Neuron (in vitro differentiated cells): ENCODE measurements at regions not wholly inside any gene's neighbourhood (a gene's known extent, or its start where the extent isn't known, plus 50 kb on each side); places are given as distances from the start of the nearest gene placed in this dataset.

Experiments
- H2AFZ ChIP-seq: one replicate; pipeline ENCODE4 v1.6.1; 2013; ENCODE audit warnings: low read depth, mild to moderate bottlenecking, inconsistent platforms, low read length, moderate library complexity
- H3K27me3 ChIP-seq: one replicate; pipeline ENCODE4 v1.6.1; 2013; ENCODE audit warnings: low read length; ENCODE audit not compliant: insufficient read depth
- H3K36me3 ChIP-seq: one replicate; pipeline ENCODE4 v1.6.1; 2013; ENCODE audit warnings: low read length; ENCODE audit not compliant: insufficient read depth
- H3K4me1 ChIP-seq: one replicate; pipeline ENCODE4 v1.6.1; 2013; ENCODE audit warnings: low read length; ENCODE audit not compliant: insufficient read depth
- H3K4me3 ChIP-seq: 2 replicates; pipeline ENCODE4 v1.5.1; 2013; ENCODE audit warnings: mild to moderate bottlenecking, low read length, moderate library complexity
- H3K9me3 ChIP-seq: one replicate; pipeline ENCODE4 v1.6.1; 2013; ENCODE audit warnings: low read length

- Histone ChIP-seq H2AFZ (no peak overlapping the region), H3K27me3 (no peaks in the 10 kb centered on the region), H3K4me1 (peaks cover 7% of the 10 kb centered on the region), H3K4me3 (no peak overlapping the region), H3K9me3 (no peaks in the 10 kb centered on the region), H3K36me3 (no peaks in the 10 kb centered on the region)
These were observed 215.6 kb upstream of the SMIM21 start for GRCh38 chr18:75643083-75643482.

DNA sequence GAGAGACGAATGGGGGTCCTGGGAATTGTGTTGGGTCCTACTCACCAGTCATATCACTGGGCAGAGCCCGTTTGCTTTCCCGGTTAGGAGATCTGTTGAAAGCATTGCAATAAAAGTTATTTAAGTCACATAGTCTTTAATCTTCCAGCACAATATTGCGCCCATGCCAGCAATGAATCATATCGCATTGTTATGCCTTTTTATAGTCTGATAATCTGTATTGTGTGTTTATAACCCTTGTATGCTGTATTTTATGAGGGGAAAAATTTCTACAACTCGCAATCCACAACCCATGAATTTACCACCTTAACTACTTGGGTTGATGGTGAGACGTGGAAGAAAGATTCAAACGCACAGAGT is 211.9 kb upstream of the SMIM21 start:
- Histone ChIP-seq H3K27me3 (no peaks in the 10 kb centered on the region), H3K36me3 (no peaks in the 10 kb centered on the region), H2AFZ (no peak overlapping the region), H3K9me3 (no peaks in the 10 kb centered on the region), H3K4me3 (no peak overlapping the region), H3K4me1 (peaks cover 7% of the 10 kb centered on the region)

GRCh38 chr18:75638776-75639471 is 211.4 kb upstream of the SMIM21 start:
- Histone ChIP-seq H3K4me1 (peaks cover 7% of the 10 kb centered on the region), H2AFZ (peak overlapping the region; percentile 38), H3K27me3 (no peaks in the 10 kb centered on the region), H3K9me3 (no peaks in the 10 kb centered on the region), H3K36me3 (no peaks in the 10 kb centered on the region), H3K4me3 (peak overlapping the region; percentile 37)

DNA sequence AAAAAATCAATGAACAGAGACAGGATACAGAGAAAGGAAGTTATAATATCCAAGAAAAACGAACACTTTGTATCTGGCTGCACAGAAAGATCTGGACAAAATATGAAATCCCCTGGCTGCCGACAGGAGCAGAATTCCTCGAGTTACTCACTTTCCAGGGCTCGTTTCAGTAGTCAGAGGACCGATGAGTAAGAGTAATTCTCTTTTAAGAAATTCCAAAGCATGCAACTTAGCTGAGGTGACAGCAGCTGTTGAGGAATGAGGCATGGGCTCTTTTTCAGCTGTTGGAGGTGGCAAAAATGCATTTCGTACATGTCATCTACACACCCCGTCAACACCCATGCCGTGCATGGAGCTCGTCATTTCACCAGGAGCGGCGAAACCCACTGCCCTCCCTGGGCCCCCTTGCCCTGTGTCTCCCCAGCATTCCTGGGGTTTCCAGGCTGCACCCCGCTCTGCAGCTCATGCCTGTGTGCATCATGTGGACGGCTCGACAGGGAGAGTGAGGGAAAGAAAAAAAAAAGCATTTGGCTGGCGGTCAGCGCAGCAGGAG is 210.8 kb upstream of the SMIM21 start:
- H3K27me3 ChIP-seq = no peaks in the 10 kb centered on the region
- no peaks in the 10 kb centered on the region for H3K36me3 ChIP-seq
- H2AFZ ChIP-seq = peak overlapping the region; percentile 38
- H3K9me3 ChIP-seq = no peaks in the 10 kb centered on the region
- peak overlapping the region; percentile 37 for H3K4me3 ChIP-seq
- H3K4me1 ChIP-seq = peaks cover 7% of the 10 kb centered on the region

- Histone ChIP-seq H3K4me1 (peaks cover 7% of the 10 kb centered on the region), H3K4me3 (no peak overlapping the region), H3K27me3 (no peaks in the 10 kb centered on the region), H3K36me3 (no peaks in the 10 kb centered on the region), H2AFZ (no peak overlapping the region), H3K9me3 (no peaks in the 10 kb centered on the region)
These were observed 207.6 kb upstream of the SMIM21 start for GRCh38 chr18:75635096-75635495.

- H3K9me3 ChIP-seq = no peaks in the 10 kb centered on the region
- no peak overlapping the region for H3K4me3 ChIP-seq
- H3K27me3 ChIP-seq = no peaks in the 10 kb centered on the region
- H3K4me1 ChIP-seq = no peaks in the 10 kb centered on the region
- no peaks in the 10 kb centered on the region for H3K36me3 ChIP-seq
- no peak overlapping the region for H2AFZ ChIP-seq
These were observed 198.5 kb upstream of the SMIM21 start for GRCh38 chr18:75625966-75626365.

- Histone ChIP-seq H3K4me3 (no peak overlapping the region), H3K4me1 (no peaks in the 10 kb centered on the region), H3K9me3 (no peaks in the 10 kb centered on the region), H3K27me3 (no peaks in the 10 kb centered on the region), H3K36me3 (no peaks in the 10 kb centered on the region), H2AFZ (no peak overlapping the region)
These were observed 197.4 kb upstream of the SMIM21 start for GRCh38 chr18:75624869-75625268.

GRCh38 chr18:75621818-75622217 is 194.3 kb upstream of the SMIM21 start:
- H3K4me1 ChIP-seq = no peaks in the 10 kb centered on the region
- no peaks in the 10 kb centered on the region for H3K9me3 ChIP-seq
- H3K36me3 ChIP-seq = no peaks in the 10 kb centered on the region
- no peak overlapping the region for H3K4me3 ChIP-seq
- H2AFZ ChIP-seq = no peak overlapping the region
- no peaks in the 10 kb centered on the region for H3K27me3 ChIP-seq

- no peaks in the 10 kb centered on the region for H3K9me3 ChIP-seq
- H3K27me3 ChIP-seq = no peaks in the 10 kb centered on the region
- H2AFZ ChIP-seq = no peak overlapping the region
- H3K36me3 ChIP-seq = no peaks in the 10 kb centered on the region
- no peak overlapping the region for H3K4me3 ChIP-seq
- no peaks in the 10 kb centered on the region for H3K4me1 ChIP-seq
These were observed 190.6 kb upstream of the SMIM21 start for GRCh38 chr18:75618146-75618545.

DNA sequence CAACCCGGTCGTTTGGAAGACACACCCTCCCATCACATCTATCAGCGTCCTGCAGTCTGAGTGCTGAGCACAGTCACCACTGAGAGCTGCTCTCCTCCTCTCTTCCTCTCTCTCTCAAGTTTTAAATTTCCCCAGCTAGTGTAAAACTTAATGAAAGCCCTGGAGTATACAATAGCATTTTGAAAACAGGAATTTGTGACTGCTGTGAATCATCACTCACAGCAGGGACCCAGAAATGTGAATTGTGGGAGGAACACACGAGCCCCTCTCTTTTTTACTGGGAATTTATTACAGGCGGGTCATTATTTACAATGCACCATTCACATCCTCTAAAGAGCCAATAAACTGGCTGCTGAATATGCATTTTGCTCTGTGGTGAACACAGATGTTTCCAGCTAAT is 185.0 kb upstream of the SMIM21 start:
- Histone ChIP-seq H3K27me3 (no peaks in the 10 kb centered on the region), H3K4me1 (peaks cover 9% of the 10 kb centered on the region), H2AFZ (no peak overlapping the region), H3K4me3 (no peak overlapping the region), H3K36me3 (no peaks in the 10 kb centered on the region), H3K9me3 (no peaks in the 10 kb centered on the region)

- no peaks in the 10 kb centered on the region for H3K27me3 ChIP-seq
- no peak overlapping the region for H3K4me3 ChIP-seq
- H3K4me1 ChIP-seq = peaks cover 7% of the 10 kb centered on the region
- no peak overlapping the region for H2AFZ ChIP-seq
- no peaks in the 10 kb centered on the region for H3K36me3 ChIP-seq
- no peaks in the 10 kb centered on the region for H3K9me3 ChIP-seq
These were observed 180.2 kb upstream of the SMIM21 start for GRCh38 chr18:75607701-75608100.

DNA sequence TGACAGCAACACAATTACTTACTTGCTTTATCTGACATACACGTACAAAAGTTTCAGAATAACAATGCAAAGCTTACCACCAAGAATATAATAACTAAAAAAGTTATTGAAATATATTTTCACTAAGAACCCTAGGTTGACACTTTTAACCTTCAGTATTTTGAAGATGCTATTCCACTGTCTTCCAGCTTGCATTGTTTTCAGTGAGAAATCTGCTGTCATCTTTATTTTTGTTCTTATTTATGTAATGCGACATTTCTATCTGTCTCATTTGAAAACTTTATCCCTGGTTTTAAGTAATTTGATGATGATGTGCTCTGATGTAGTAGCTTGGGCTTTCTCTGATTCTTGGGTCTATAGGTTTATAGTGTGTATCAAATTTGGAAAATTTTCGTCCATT is 165.0 kb upstream of the SMIM21 start:
- Histone ChIP-seq H3K4me1 (no peaks in the 10 kb centered on the region), H3K27me3 (no peaks in the 10 kb centered on the region), H3K36me3 (no peaks in the 10 kb centered on the region)

DNA sequence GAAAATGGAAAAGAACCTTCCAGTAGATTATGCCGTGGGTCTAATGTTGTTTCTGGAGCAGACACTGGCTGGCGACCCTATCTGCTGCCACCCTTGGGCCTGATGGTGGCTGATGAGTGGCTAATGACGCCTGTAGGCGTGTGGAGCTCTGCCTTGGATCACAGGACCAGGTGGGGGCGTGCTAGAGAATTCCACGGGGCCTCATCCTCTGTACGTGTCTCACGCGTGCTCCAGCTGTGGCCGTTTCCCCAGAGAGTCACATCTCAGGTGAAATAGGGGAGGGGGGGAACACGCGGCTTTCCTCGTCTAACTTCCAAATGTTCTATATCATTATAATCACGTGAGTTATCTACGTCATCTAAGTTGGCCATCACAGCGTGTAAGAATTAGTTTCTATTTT is 160.9 kb upstream of the SMIM21 start:
- Histone ChIP-seq H3K4me3 (no peak overlapping the region), H3K36me3 (no peaks in the 10 kb centered on the region), H3K4me1 (peaks cover 3% of the 10 kb centered on the region), H3K27me3 (no peaks in the 10 kb centered on the region), H3K9me3 (no peaks in the 10 kb centered on the region), H2AFZ (no peak overlapping the region)

More for the DNA sequence above, 165.0 kb upstream of the SMIM21 start:
- H2AFZ ChIP-seq = no peak overlapping the region
- no peak overlapping the region for H3K4me3 ChIP-seq
- H3K9me3 ChIP-seq = no peaks in the 10 kb centered on the region

GRCh38 chr18:75587131-75587530 is 159.6 kb upstream of the SMIM21 start:
- Histone ChIP-seq H2AFZ (no peak overlapping the region), H3K27me3 (no peaks in the 10 kb centered on the region), H3K36me3 (no peaks in the 10 kb centered on the region), H3K9me3 (no peaks in the 10 kb centered on the region), H3K4me3 (no peak overlapping the region), H3K4me1 (peaks cover 3% of the 10 kb centered on the region)
